Mucosa of stomach (tissue), 1 donor: ENCODE measurements at regions not wholly inside any gene's neighbourhood (a gene's known extent, or its start where the extent isn't known, plus 50 kb on each side); places are given as distances from the start of the nearest gene placed in this dataset.
"Not testable (repeated sequence)": the region's sequence is repeated elsewhere in the genome, so short reads cannot be mapped to it uniquely, and the experiment has no call there.

ENCODE experiments used
- H3K27me3 ChIP-seq: one replicate; pipeline ENCODE4 v1.7.0; 2013; ENCODE audit warnings: mild to moderate bottlenecking, low read length; ENCODE audit not compliant: control insufficient read depth, insufficient read depth
- H3K36me3 ChIP-seq: one replicate; pipeline ENCODE4 v1.7.0; 2013; ENCODE audit warnings: low read length; ENCODE audit not compliant: control insufficient read depth, insufficient read depth
- H3K4me1 ChIP-seq: one replicate; pipeline ENCODE4 v1.7.0; 2013; ENCODE audit warnings: mild to moderate bottlenecking, low read length; ENCODE audit not compliant: control insufficient read depth, insufficient read depth
- H3K4me3 ChIP-seq: one replicate; pipeline ENCODE4 v1.7.0; 2013; ENCODE audit warnings: low read length
- H3K9ac ChIP-seq: one replicate; pipeline ENCODE4 v1.7.0; 2013; ENCODE audit warnings: mild to moderate bottlenecking, low read length, moderate library complexity
- H3K9me3 ChIP-seq: one replicate; pipeline ENCODE4 v1.7.0; 2013; ENCODE audit warnings: mild to moderate bottlenecking, low read length, moderate library complexity; ENCODE audit not compliant: control insufficient read depth
- donor health status: Pancreatic carcinoma.

DNA sequence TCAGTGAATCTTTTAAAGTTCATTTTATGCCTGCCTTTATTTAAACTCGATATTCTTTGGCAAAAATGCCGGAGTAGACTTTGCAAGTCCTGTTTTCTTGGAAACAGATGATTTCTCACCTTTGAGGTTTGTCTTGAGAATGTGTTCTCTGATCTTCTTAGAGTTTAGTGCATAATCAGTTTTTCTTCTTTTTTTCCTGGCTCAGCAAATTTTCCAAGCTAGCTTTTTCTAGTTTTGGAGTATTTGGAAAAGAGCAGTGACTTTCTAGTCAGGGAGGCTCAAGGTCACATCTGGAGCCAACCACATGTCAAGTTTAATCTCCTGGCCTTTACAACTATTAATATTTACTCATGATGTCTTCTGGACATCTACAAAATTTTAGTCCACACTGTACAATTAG lies 403.2 kb upstream of the FRG2C start:
- H3K36me3 ChIP-seq, H3K9me3 ChIP-seq, H3K9ac ChIP-seq, H3K4me1 ChIP-seq, H3K4me3 ChIP-seq, H3K27me3 ChIP-seq: not testable (repeated sequence)

DNA sequence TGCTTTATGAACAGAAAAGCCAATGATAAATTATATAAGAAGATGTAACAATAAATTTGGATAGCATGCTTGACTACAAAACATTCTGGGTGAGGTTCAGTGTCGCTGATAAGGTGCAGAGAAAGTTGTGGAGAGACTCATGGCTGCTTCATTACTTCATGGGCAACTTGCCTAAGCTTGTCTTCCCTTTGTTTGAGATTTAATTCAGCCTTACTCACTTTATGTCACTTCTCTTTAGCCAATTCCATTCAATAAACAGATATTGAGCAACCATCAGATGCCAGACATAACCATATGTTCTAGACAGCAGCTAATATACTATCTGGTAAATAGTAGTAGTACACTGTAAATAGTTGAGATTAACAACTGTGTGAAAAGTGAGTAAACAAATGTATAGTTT lies 401.5 kb upstream of the FRG2C start:
- Histone ChIP-seq H3K4me1 (no peaks in the 10 kb centered on the region), H3K36me3 (no peaks in the 10 kb centered on the region), H3K4me3 (no peak overlapping the region), H3K9ac (no peak overlapping the region), H3K9me3 (no peaks in the 10 kb centered on the region), H3K27me3 (no peaks in the 10 kb centered on the region)

DNA sequence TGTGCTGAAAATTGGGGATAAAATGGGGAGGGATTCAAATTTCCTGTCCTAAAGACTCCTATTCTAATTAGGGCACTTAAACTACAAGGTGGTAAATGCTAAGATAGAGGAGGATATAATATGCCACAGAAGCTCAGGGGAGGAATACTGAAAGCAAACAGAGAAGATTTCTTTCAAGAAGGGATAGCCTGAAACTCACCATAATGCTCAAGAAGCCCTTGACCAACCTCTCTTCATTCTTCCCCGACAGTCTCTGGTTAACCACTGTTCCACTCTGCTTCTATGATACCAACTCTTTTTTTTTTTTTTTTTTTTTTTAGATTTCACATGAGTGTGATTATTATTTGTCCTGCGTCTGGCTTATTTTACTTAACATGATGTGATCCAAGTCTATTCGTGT lies 398.2 kb upstream of the FRG2C start:
- Histone ChIP-seq H3K4me1 (no peaks in the 10 kb centered on the region), H3K27me3 (no peaks in the 10 kb centered on the region), H3K9me3 (no peaks in the 10 kb centered on the region), H3K36me3 (no peaks in the 10 kb centered on the region), H3K4me3 (no peak overlapping the region), H3K9ac (no peak overlapping the region)

DNA sequence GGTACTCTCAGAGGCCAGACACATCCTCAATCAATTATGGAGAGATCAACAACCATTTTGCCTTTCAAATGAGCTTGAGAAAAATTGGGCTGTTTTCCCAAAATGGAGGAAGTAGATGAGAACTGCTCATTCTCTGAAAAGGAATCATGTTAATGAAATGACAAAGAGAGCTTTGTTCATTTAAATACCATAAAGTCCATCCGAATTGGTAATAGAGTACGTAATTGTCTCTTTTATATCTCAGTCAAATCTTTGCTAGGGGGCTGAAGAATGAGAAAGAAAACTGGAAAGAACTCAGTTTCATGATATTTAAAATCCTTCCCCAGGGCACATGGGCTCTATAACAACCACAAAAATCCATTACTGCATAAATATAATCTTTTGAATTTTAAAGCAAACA lies 395.6 kb upstream of the FRG2C start:
- not testable (repeated sequence) for H3K4me1 ChIP-seq, H3K36me3 ChIP-seq, H3K9me3 ChIP-seq, H3K4me3 ChIP-seq, H3K27me3 ChIP-seq, H3K9ac ChIP-seq

DNA sequence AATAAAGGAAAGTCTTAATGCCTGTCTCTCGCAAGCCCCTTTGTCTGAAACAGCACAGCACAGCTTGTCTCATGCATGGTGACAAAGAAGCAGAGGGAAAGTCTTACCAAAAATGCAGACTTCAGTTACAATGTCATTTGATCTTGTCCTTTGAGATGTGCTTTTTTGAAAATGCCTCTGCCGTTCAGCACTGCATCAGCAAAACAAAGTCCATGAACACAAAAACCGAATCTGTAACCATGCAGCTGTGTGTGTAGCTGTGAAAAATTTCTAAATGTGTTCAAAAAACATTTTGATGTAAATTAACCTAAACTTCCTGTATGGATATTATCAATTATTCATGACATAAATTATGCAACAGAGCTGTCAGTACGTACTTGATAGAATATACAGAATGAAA lies 391.9 kb upstream of the FRG2C start:
- H3K36me3 ChIP-seq, H3K4me3 ChIP-seq, H3K9ac ChIP-seq, H3K27me3 ChIP-seq, H3K4me1 ChIP-seq, H3K9me3 ChIP-seq: not testable (repeated sequence)

DNA sequence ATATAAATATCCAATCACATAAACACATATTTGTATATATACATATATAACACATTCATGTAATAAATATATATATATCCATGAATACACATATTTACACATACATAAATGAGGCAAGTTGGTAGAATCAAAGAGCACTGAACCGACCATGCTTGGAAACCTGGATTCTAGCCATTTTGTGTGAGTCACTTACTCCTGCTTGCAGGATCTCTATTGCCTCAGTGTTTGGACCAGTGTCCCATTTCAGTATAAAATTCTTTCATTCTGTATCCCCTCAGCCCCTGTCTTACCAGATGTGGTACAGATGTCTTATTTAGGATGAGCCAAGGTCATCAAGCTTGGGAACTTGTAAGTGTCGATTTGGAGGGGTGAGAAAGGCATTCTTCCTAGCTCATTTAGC lies 391.4 kb upstream of the FRG2C start:
- no peak overlapping the region for H3K4me3 ChIP-seq
- H3K27me3 ChIP-seq = no peaks in the 10 kb centered on the region
- H3K9ac ChIP-seq = no peak overlapping the region
- no peaks in the 10 kb centered on the region for H3K36me3 ChIP-seq
- no peaks in the 10 kb centered on the region for H3K9me3 ChIP-seq
- H3K4me1 ChIP-seq = no peaks in the 10 kb centered on the region

DNA sequence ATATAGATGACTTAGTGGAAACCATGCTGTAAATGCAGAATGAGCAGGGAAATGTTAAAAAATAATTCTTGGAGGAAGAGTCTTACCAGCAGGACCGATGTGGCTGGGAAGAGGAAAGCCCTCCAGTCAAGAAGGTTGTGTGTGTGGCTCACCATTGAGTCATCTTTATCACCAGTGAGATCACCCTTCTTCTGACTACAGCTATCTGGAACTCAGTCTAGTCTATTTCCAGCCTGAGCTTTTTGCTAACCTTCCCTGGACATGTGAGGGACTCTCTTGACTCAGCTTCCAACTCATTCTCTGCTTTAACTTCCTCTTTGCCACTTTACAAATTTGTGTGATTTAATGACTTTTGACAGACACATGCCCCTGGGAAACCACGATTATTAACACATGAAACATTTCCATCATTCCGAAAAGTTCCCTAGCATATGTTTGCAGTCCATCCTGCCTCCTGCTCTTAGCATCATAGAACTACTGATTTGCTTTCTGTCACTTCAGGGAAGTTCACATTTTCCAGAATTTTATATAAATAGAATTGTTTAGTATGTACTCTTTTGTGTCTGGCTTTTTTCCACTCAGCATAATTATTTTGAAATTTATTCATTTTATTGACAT lies 378.5 kb upstream of the FRG2C start:
- not testable (repeated sequence) for H3K9ac ChIP-seq, H3K27me3 ChIP-seq, H3K4me3 ChIP-seq, H3K4me1 ChIP-seq, H3K36me3 ChIP-seq, H3K9me3 ChIP-seq

DNA sequence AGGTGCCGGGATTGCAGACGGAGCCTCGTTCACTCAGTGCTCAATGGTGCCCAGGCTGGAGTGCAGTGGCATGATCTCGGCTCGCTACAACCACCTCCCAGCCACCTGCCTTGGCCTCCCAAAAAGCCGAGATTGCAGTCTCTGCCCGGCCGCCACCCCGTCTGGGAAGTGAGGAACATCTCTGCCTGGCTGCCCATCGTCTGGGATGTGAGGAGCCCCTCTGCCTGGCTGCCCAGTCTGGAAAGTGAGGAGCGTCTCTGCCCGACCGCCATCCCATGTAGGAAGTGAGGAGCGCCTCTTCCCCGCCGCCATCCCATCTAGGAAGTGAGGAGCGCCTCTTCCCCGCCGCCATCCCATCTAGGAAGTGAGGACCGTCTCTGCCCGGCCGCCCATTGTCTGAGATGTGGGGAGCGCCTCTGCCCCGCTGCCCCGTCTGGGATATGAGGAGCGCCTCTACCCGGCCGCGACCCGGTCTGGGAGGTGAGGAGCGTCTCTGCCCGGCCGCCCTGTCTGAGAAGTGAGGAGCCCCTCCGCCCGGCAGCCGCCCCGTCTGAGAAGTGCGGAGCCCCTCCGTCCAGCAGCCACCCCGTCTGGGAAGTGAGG lies 375.1 kb upstream of the FRG2C start:
- H3K4me1 ChIP-seq, H3K4me3 ChIP-seq, H3K27me3 ChIP-seq: not testable (repeated sequence)

DNA sequence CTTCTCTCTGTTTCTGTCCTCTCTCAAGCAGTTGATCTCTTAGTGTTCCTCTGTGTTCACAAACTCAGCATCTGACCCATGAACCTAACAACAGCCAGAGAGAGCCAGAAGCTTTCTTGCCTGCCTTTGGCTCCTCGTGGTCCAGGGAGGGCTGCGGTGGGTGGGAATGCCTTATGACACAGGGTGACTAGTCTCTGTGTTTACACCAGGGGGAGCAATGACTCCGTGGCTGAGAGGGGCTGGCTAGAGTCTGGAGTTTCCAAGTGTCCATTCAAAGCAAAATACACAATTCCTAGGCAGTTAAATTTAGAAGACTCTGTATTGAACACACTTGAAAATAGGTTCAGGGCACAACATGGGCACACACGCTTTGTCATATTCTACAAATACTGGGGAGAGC lies 370.0 kb upstream of the FRG2C start:
- Histone ChIP-seq H3K36me3 (no peaks in the 10 kb centered on the region), H3K4me3 (no peak overlapping the region), H3K9ac (no peak overlapping the region), H3K27me3 (no peaks in the 10 kb centered on the region), H3K9me3 (no peaks in the 10 kb centered on the region), H3K4me1 (peaks cover 12% of the 10 kb centered on the region)

More for the DNA sequence above, 375.1 kb upstream of the FRG2C start:
- not testable (repeated sequence) for H3K36me3 ChIP-seq, H3K9ac ChIP-seq, H3K9me3 ChIP-seq

DNA sequence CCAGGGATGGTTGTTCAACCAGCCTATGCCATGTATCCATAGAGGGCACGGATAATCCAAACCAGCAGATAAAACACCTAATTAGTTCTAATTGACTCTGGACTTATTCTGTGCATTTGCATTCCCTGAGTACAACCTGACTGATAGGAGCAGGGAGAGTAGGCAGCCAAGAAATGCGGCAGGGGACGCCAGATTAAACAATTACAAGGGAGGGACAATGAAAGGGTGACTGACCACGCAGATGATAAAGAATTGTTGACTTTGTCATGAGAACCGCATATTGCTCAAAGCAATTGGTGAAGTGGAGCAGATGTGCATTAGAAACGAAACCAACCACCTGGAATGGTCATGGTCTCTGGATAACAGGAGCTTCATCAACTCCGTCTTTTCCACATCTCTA lies 369.1 kb upstream of the FRG2C start:
- H3K36me3 ChIP-seq = no peaks in the 10 kb centered on the region
- H3K9ac ChIP-seq = no peak overlapping the region
- no peak overlapping the region for H3K4me3 ChIP-seq
- H3K9me3 ChIP-seq = no peaks in the 10 kb centered on the region
- H3K4me1 ChIP-seq = peaks cover 12% of the 10 kb centered on the region
- no peaks in the 10 kb centered on the region for H3K27me3 ChIP-seq

DNA sequence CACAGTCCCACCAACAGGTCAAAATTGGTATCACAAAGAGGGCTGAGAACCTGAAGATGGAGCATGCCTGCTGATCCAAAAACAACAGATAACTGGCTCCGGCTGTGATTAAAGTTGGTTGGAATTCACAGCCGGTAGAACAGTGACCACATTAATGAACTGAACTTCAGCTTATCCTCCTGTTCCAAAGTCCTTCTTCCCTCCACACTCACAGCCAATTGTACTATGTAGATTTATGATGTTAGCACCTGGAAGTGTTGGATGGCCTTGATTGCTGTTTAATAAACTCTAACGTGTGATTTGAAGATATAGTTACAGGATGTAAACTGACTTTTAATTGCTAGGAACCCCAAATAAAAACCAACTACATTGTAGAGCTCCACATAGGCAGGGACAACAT lies 367.3 kb upstream of the FRG2C start:
- H3K4me3 ChIP-seq = no peak overlapping the region
- no peaks in the 10 kb centered on the region for H3K9me3 ChIP-seq
- no peak overlapping the region for H3K9ac ChIP-seq
- no peaks in the 10 kb centered on the region for H3K27me3 ChIP-seq
- H3K36me3 ChIP-seq = no peaks in the 10 kb centered on the region
- H3K4me1 ChIP-seq = peaks cover 12% of the 10 kb centered on the region

DNA sequence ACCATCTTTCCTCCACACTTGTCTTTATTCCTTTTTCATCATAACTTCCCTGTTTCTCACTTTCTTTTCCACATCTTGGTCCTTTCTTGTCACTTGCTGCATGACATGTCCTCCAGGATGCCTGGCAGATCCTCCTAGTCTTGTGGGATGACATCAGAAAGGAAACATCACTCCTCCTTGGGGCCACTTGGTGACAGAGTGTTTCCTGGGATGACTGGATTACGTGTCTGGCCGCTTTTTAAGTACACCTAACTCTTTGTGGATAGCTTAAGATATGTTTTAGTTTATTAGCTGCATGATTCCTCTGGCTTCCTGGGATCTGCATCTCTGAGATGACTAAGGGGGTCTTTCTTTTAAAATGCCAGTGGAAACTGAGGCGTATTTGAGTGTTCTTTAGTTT lies 363.5 kb upstream of the FRG2C start:
- no peak overlapping the region for H3K4me3 ChIP-seq
- H3K9ac ChIP-seq = no peak overlapping the region
- H3K9me3 ChIP-seq = no peaks in the 10 kb centered on the region
- H3K4me1 ChIP-seq = peaks cover 4% of the 10 kb centered on the region
- no peaks in the 10 kb centered on the region for H3K36me3 ChIP-seq
- no peaks in the 10 kb centered on the region for H3K27me3 ChIP-seq

DNA sequence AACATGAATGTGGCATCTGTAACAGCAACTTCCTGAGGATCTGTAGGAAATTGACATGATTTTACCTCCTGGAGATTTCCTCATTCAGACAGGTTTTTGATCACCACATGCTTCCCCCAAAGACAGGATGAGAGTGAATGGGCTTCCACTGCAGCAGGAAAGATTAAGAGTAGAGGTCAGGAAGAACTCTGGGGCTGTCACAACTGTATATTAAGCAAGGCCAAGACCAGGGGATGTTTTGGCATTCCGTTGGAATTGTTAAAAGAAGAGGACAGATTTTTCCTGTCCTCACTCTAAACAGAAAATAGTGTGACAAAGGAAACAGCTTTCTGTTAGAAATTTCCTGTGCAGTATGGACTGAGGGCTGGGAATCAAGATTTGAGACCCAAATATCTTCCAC lies 363.1 kb upstream of the FRG2C start:
- not testable (repeated sequence) for H3K36me3 ChIP-seq, H3K9me3 ChIP-seq, H3K4me1 ChIP-seq, H3K27me3 ChIP-seq, H3K9ac ChIP-seq, H3K4me3 ChIP-seq
